Ishikawa (cell line): ENCODE measurements at regions not wholly inside any gene's neighbourhood (a gene's known extent, or its start where the extent isn't known, plus 50 kb on each side); places are given as distances from the start of the nearest gene placed in this dataset.

Experiments
- CEBPB ChIP-seq: IDR thresholded peaks from 2 replicates; pipeline ENCODE4 v1.6.1; 2012
- CREB1 ChIP-seq: IDR thresholded peaks from 2 replicates; pipeline ENCODE4 v1.6.1; 2012; ENCODE audit warnings: low read depth
- EGR1 ChIP-seq: IDR thresholded peaks from 2 replicates; pipeline ENCODE4 v1.6.1; 2012
- EP300 ChIP-seq: IDR thresholded peaks from 2 replicates; pipeline ENCODE4 v1.6.1; 2012; ENCODE audit warnings: borderline replicate concordance
- FOXM1 ChIP-seq: IDR thresholded peaks from 2 replicates; pipeline ENCODE4 v1.6.1; 2012; ENCODE audit warnings: low read depth, borderline replicate concordance
- MAX ChIP-seq: IDR thresholded peaks from 2 replicates; pipeline ENCODE4 v1.6.1; 2012
- NFIC ChIP-seq: IDR thresholded peaks from 2 replicates; pipeline ENCODE4 v1.6.1; 2012
- RAD21 ChIP-seq: IDR thresholded peaks from 2 replicates; pipeline ENCODE4 v1.6.1; 2012; ENCODE audit warnings: low read depth
- REST ChIP-seq: IDR thresholded peaks from 2 replicates; pipeline ENCODE4 v1.6.1; 2012; ENCODE audit warnings: low read depth, mild to moderate bottlenecking
- TAF1 ChIP-seq: IDR thresholded peaks from 2 replicates; pipeline ENCODE4 v1.6.1; 2012; ENCODE audit warnings: low read depth, mild to moderate bottlenecking
- TCF12 ChIP-seq: IDR thresholded peaks from 2 replicates; pipeline ENCODE4 v1.6.1; 2012; ENCODE audit warnings: low read depth
- TEAD4 ChIP-seq: IDR thresholded peaks from 2 replicates; pipeline ENCODE4 v1.6.1; 2012
- USF1 ChIP-seq: IDR thresholded peaks from 2 replicates; pipeline ENCODE4 v1.6.1; 2012
- YY1 ChIP-seq: IDR thresholded peaks from 2 replicates; pipeline ENCODE4 v1.6.1; 2012; ENCODE audit warnings: low read depth
- ZBTB7A ChIP-seq: IDR thresholded peaks from 2 replicates; pipeline ENCODE4 v1.6.1; 2012; ENCODE audit warnings: low read depth

- TF ChIP-seq RAD21 (no peak), TEAD4 (no peak), CEBPB (no peak), NFIC (no peak), FOXM1 (no peak), YY1 (no peak), REST (no peak), CREB1 (no peak), EP300 (no peak), TCF12 (no peak), USF1 (no peak), ZBTB7A (no peak), EGR1 (no peak), TAF1 (no peak), MAX (no peak)
Observed at GRCh38 chr6:92888316-92888715, 531.0 kb downstream of the EPHA7 start.

- TF ChIP-seq NFIC (no peak), MAX (no peak), USF1 (no peak), EP300 (no peak)
Observed at GRCh38 chr6:92887871-92888270, 531.5 kb downstream of the EPHA7 start.

GRCh38 chr6:92879526-92879925, 539.8 kb downstream of the EPHA7 start:
- TF ChIP-seq NFIC (no peak), YY1 (no peak), REST (no peak), TAF1 (no peak), CREB1 (no peak), TEAD4 (no peak), ZBTB7A (no peak), EP300 (no peak), RAD21 (no peak), MAX (no peak), TCF12 (no peak), CEBPB (no peak), FOXM1 (no peak), EGR1 (no peak)

GRCh38 chr6:92864966-92865555, 554.3 kb downstream of the EPHA7 start:
- TF ChIP-seq YY1 (no peak), CEBPB (no peak), USF1 (no peak), TAF1 (no peak), REST (no peak), MAX (no peak), ZBTB7A (no peak), TCF12 (no peak), CREB1 (no peak), NFIC (no peak), FOXM1 (no peak), EP300 (no peak), EGR1 (no peak), RAD21 (no peak), TEAD4 (no peak)
